GM18868 (cell line): ENCODE measurements at regions not wholly inside any gene's neighbourhood (a gene's known extent, or its start where the extent isn't known, plus 50 kb on each side); places are given as distances from the start of the nearest gene placed in this dataset.
A peak's percentile ranks its signal among the peaks of the same experiment; 100 is the strongest.

ENCODE experiments used
- ATAC-seq: cut with Tn5 transposase; IDR thresholded peaks from one replicate; pipeline ENCODE4 v1.9.1; 2021; ENCODE audit warnings: mild to moderate bottlenecking, moderate library complexity; ENCODE audit not compliant: unreplicated experiment

DNA sequence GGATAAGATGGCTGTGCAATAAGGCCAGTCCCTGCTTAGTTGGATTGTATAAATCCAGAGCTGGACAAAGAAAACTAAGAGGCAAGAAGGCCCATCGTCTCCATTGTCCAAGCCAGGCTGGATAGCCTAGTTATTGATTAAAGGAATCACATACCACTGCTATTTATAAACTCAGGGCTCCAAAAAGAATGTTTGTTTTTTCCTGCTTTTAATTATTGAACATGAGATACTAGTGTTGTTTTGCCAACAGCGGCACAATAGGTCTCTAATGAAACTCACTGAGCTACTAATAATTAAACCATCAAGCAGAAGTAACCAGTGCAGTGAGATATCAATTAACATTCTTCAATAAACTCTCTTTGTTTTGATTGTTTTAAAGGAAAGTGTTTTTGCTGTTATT, 259.7 kb downstream of the INSC start:
- no peak for ATAC-seq

DNA sequence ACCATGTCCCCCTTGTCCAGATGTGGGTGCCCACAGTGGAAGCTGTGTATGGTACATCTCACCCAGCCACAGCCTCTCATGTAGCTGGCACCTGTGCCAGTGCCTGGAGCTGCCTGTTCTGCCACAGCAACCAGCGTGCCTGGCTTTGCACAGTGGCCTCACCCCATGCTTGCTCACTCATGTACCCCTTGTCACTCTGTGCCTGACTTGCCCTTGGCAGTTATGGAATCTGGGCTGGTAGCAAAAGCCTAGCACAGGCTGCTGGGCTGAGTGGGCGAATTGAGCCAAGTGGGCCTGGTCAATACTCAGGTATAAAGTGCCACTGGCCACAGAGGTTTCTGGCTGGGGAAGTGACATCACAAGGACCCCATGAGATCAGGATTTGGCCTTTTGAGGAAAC, 264.2 kb downstream of the INSC start:
- ATAC-seq: no peak

- ATAC-seq: no peak
Measured at GRCh38 chr11:15379483-15379882, 264.8 kb downstream of the INSC start.

GRCh38 chr11:15390857-15391256, 276.1 kb downstream of the INSC start:
- ATAC-seq: no peak

- ATAC-seq: no peak
Measured at GRCh38 chr11:15396778-15397177, 282.1 kb downstream of the INSC start.

GRCh38 chr11:15406851-15407351, 292.2 kb downstream of the INSC start:
- no peak for ATAC-seq

GRCh38 chr11:15412054-15412453, 297.3 kb downstream of the INSC start:
- ATAC-seq: peak; percentile 93

DNA sequence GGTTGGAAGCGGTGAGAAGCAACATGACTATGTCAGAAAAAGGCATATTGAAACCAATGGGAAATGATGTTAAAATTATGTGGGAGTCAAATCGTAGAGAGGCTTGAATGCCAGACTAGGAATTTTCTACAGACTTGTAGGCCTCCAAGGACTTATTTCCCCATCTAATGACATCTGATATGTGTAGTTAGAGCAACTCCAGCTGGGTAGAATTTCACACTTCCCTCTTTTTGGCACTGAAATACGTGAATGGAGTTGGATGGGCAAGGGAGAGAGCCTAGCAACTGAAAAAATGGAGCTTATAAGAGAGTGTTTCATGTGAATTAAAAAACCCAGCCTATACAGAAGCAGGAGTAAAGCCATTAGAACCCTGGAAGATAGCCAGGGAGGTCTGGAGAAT, 304.2 kb downstream of the INSC start:
- ATAC-seq: no peak

GRCh38 chr11:15419696-15420095, 305.0 kb downstream of the INSC start:
- no peak for ATAC-seq

DNA sequence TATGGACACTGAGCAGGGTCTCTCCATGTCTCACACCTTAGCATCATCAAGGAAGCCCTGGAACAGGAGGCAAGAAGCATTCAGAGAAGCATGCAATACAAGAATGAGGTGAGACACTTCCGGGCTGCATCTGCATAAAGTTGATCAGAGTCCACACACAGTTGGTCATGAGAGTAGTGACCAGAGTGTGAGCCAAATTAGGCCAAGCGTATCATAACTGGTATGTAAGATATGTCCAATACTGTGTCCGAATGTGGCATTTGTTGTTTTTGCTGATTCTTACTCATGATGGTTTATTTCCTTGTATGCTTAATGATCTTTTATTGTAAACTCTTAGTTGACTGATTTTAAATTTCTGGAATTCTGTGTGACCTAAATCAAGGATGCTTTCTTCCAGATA, 315.7 kb downstream of the INSC start:
- ATAC-seq: no peak

- ATAC-seq: no peak
Measured at GRCh38 chr11:15434529-15434928, 319.8 kb downstream of the INSC start.

- no peak for ATAC-seq
Measured at GRCh38 chr11:15446315-15446714, 331.6 kb downstream of the INSC start.

DNA sequence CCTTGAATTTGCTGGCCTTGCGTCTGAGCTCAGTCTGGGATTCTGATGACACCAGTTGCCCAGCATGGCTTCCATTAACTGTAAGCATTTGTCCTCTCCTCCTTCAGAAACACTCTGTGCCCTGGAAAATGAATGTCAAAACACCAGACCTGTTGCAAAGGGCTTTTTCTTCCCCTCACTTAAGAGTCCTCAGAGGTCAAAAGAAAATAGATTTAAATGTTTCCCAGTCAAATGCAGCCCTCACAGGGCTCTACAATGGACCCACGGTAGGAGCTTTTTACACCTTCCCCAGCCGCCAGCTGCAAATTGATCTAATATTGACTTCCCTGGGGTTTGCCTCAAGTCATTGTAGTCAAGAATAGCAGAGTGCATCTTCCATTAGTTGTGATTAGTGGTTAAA, 332.2 kb downstream of the INSC start:
- ATAC-seq: no peak

DNA sequence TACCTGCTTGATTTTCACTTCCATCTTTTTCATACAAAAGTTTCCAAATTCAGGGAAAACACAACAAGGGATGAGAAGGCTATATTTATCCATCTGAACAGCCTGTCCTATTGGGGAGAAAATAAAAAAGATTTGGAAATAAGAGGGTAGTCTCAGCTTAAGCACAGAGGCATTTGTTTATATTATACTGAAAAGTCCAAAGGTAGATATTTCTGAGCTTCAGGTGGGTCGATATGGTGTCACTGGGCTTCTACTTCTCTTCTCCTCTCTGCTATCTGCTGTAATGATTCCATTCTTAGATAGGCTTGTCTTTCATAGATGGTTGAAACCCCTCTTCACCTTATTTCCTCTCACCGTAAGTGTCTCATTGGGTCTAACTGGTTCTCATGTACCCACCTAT, 337.0 kb downstream of the INSC start:
- ATAC-seq: no peak

GRCh38 chr11:15453211-15453765, 338.6 kb downstream of the INSC start:
- ATAC-seq: no peak

DNA sequence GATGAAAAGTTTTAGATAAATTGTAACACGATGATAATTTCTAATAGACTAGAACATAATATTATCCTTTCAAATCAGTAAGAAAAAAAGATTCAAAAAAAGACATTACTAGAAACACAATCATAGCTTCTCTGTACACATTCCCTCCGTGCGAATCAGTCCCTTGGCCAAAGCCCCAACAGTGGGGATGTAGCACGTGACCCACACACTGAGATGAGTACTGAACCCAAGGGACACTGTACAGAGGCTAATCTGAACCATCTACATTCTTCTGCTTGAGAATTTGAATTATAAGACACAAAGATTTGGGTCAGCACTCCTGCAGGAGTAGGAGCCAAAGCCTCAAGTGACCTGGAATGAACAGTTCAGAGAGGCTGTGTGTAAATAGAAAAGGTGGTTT, 353.7 kb downstream of the INSC start:
- no peak for ATAC-seq

DNA sequence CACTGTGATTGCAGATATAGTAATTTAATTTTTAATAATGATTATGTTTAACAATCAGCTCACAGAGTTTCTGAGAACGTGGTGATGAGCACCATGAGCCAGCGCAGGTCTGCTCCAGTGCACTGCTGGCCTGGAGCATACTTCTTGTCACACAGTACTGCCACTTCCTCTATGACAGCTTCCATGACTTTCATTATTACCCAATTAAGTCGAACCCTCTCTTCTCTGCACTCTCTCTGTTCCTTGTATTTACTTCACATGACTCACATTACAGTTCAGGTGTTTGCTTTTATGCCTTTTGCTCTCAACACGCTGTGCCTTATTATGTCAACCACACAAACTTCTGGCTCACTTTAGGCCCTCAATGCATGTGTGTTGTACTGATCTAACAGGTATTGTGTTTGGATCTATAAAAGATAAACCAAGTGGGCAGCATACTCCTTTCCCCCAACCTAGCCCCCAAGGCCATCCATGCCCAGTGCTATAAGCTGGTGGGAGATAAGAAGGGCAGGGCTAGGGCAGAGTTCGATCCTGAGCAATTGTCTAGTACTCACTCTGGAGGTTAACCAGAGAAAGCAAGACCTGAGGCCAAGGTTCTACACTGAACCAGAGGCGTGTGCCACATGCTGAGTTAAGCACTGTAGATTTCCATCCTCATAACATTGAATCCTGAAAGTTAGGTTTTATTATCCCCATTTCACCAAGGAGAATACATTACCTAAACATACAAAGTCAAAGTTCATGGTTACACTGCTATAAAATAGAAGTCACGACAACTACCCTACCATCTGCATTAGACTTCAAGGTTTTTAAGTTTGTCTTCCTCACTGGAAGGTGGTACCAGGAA, 356.5 kb downstream of the INSC start:
- ATAC-seq: peak; percentile 88

GRCh38 chr11:15471895-15472799, 357.4 kb downstream of the INSC start:
- no peak for ATAC-seq

DNA sequence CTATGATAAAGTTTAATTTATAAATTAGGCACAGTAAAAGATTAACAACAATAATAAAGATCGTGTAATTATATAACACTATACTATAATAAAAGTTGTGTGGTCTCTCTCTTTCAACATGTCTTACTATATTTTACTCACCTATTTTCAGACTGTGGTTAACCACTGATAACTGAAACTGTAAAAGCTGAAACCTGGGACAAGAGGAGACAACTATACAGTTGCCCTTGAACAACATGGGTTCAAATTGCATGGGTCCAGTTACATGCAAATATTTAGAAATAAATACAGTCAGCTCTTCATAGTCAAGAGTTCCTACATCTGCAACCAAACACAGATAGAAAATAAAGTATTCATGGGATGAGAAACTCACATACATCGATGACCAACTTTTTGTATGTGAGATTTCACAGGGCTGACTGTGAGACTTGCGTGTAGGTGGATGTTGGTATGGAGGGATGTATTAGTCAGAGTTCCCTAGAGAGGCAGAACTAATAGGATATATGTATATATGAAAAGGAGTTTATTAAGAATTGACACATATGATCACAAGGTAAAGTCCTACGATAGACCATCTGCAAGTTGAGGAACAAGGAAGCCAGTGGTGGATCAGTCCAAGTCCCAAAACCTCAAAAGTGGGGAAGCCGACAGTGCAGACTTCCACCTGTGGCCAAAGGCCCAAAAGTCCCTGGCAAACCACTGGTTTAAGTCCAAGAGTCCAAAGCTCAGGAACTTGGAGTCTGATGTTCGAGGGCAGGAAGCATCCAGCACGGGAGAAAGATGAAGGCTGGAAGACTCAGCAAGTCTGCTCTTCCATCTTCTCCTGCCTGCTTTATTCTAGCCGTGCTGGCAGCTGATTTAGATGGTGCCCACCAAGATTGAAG, 359.5 kb downstream of the INSC start:
- ATAC-seq: peak; percentile 74

DNA sequence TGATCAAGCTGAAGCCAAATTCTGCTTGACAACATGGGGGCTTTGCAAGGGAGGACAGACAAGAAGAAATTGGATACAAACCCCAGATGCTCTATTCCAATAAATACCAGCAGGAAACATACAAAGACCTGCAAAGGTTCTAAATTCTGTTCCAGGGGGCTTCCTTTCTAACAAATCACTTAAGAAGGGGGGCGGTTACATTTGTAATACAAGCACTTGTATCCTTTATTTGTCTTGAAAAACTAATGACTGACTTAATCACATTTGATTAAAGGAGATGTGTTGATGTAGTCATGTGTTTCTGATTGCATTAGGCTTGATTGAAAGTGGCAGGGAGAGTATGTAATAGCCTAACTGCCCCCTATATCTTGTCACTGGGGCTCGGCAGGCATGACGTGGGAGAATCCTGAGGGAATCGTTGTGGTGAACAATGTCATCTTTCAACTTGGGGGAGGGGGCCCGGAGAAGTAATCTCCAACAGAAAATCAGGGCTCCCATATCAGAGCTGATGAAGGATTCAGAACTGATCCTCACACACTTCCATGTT, 361.7 kb downstream of the INSC start:
- no peak for ATAC-seq
